Hepatocyte (in vitro differentiated cells): ENCODE measurements at regions not wholly inside any gene's neighbourhood (a gene's known extent, or its start where the extent isn't known, plus 50 kb on each side); places are given as distances from the start of the nearest gene placed in this dataset. TPM values are rescaled to one million over a fixed set of nuclear protein-coding genes. Genes with fewer than 3 reads are reported as not detected.

Source experiments
- DNase-seq: peaks from one replicate; pipeline ENCODE4 v3.0.0-alpha.2; 2016; ENCODE audit warnings: low spot score
- H2AFZ ChIP-seq: fragments of 200-600 bp; sonication (generic); 2 replicates; pipeline ENCODE4 v1.6.0; 2016; ENCODE audit warnings: antibody characterized with exemption, mild to moderate bottlenecking
- H3K27ac ChIP-seq: fragments of 200-600 bp; sonication (generic); 2 replicates; pipeline ENCODE4 v1.5.1; 2016; ENCODE audit warnings: mild to moderate bottlenecking
- H3K27me3 ChIP-seq: fragments of 200-600 bp; sonication (generic); 2 replicates; pipeline ENCODE4 v1.6.1; 2016
- H3K36me3 ChIP-seq: fragments of 200-600 bp; sonication (generic); replicated peaks from 2 replicates; pipeline ENCODE4 v1.5.1; 2016; ENCODE audit warnings: low read depth; ENCODE audit not compliant: insufficient read depth
- H3K4me1 ChIP-seq: fragments of 200-600 bp; sonication (generic); 2 replicates; pipeline ENCODE4 v1.5.1; 2016; ENCODE audit warnings: mild to moderate bottlenecking, moderate library complexity; ENCODE audit not compliant: insufficient read depth
- H3K4me2 ChIP-seq: fragments of 200-600 bp; sonication (generic); 2 replicates; pipeline ENCODE4 v1.6.0; 2016
- H3K4me3 ChIP-seq: fragments of 200-600 bp; sonication (generic); 2 replicates; pipeline ENCODE4 v1.5.1; 2016; ENCODE audit warnings: mild to moderate bottlenecking
- H3K79me2 ChIP-seq: fragments of 200-600 bp; sonication (generic); 2 replicates; pipeline ENCODE4 v1.6.0; 2017; ENCODE audit warnings: mild to moderate bottlenecking
- H3K9me2 ChIP-seq: fragments of 200-600 bp; sonication (generic); replicated peaks from 2 replicates; pipeline ENCODE4 v1.6.0; 2017; ENCODE audit warnings: mild to moderate bottlenecking; ENCODE audit not compliant: insufficient read depth
- H3K9me3 ChIP-seq: fragments of 200-600 bp; sonication (generic); 2 replicates; pipeline ENCODE4 v1.5.1; 2016; ENCODE audit warnings: low read depth, mild to moderate bottlenecking
- H4K20me1 ChIP-seq: fragments of 200-600 bp; sonication (generic); 2 replicates; pipeline ENCODE4 v1.6.0; 2016; ENCODE audit warnings: mild to moderate bottlenecking; ENCODE audit not compliant: insufficient read depth, poor library complexity, severe bottlenecking
- EZH2 ChIP-seq: fragments of 200-600 bp; sonication (generic); IDR thresholded peaks from 2 replicates; pipeline ENCODE4 v1.6.1; 2016; ENCODE audit warnings: antibody characterized with exemption, mild to moderate bottlenecking, borderline replicate concordance
- EZH2phosphoT487 ChIP-seq: fragments of 200-600 bp; sonication (generic); IDR thresholded peaks from one replicate; pipeline ENCODE4 v1.6.1; 2018; ENCODE audit warnings: antibody characterized with exemption, mild to moderate bottlenecking, low read depth, moderate library complexity; ENCODE audit not compliant: unreplicated experiment, severe bottlenecking
- WGBS: methylation state at CpG from one replicate; pipeline ENCODE4 v1.1.6; 2016; ENCODE audit warnings: low lambda C conversion rate; ENCODE audit errors: missing lambda C conversion rate; 5-methylcytosine and 5-hydroxymethylcytosine counted together
- small RNA-seq: library from RNA; depleted of rRNA; stranded (forward); fragments of <200 nt; gene quantifications from one replicate; pipeline ENCODE3, GENCODE V24; 2014
- TF ChIP-seq, protein P1 (sequence below): fragments of 200-600 bp; sonication (generic); IDR thresholded peaks from 2 replicates; pipeline ENCODE4 v1.5.1; 2016; ENCODE audit warnings: antibody characterized with exemption, mild to moderate bottlenecking; ENCODE audit not compliant: poor library complexity

DNA sequence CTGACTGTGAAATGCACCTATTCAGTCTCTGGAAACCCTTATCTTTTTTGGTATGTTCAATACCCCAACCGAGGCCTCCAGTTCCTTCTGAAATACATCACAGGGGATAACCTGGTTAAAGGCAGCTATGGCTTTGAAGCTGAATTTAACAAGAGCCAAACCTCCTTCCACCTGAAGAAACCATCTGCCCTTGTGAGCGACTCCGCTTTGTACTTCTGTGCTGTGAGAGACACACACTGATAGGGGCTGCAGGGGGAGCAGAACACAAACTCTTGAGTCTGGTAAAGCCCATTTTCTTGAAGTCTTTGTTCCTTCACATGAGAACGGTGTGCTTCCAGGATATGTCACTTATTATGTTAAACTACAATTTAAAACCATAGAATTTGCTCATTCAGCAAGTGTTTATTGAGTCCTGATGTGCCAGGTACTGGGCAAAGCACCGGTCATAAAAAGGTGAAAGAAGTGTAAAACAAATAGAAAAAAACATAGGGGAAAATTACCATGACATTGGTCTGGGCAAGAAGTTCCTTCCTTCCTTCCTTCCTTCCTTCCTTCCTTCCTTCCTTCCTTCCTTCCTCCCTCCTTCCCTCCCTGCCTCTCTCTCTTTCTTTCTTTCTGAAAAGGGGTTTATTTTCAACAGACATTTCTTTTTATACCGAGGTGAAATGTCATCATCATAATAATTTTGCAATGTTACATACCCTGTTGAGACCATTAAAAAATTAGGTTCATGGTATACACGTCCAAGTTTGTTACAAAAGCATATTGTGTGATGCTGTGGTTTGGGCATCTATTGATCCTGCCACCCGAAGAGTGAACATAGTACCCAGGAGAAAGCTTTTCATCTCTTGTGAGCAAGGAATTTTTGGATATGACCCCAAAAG lies 50.7 kb upstream of the OR4E1 start:
- Histone ChIP-seq H3K4me1 (no peaks in the 10 kb centered on the region), H3K9me3 (no peaks in the 10 kb centered on the region), H3K4me2 (no peak overlapping the region), H3K27me3 (no peaks in the 10 kb centered on the region), H3K4me3 (no peak overlapping the region), H4K20me1 (no peaks in the 10 kb centered on the region), H2AFZ (no peak overlapping the region), H3K36me3 (no peaks in the 10 kb centered on the region), H3K79me2 (no peaks in the 10 kb centered on the region), H3K27ac (no peak overlapping the region), H3K9me2 (no peaks in the 10 kb centered on the region)
- 73% methylated on average over 8 of the region's 8 CpGs for WGBS
- no peak for DNase-seq
- TF ChIP-seq, protein P1, sequence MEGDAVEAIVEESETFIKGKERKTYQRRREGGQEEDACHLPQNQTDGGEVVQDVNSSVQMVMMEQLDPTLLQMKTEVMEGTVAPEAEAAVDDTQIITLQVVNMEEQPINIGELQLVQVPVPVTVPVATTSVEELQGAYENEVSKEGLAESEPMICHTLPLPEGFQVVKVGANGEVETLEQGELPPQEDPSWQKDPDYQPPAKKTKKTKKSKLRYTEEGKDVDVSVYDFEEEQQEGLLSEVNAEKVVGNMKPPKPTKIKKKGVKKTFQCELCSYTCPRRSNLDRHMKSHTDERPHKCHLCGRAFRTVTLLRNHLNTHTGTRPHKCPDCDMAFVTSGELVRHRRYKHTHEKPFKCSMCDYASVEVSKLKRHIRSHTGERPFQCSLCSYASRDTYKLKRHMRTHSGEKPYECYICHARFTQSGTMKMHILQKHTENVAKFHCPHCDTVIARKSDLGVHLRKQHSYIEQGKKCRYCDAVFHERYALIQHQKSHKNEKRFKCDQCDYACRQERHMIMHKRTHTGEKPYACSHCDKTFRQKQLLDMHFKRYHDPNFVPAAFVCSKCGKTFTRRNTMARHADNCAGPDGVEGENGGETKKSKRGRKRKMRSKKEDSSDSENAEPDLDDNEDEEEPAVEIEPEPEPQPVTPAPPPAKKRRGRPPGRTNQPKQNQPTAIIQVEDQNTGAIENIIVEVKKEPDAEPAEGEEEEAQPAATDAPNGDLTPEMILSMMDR = no peak
- TF ChIP-seq EZH2phosphoT487 = no peak
- no peak for TF ChIP-seq EZH2

DNA sequence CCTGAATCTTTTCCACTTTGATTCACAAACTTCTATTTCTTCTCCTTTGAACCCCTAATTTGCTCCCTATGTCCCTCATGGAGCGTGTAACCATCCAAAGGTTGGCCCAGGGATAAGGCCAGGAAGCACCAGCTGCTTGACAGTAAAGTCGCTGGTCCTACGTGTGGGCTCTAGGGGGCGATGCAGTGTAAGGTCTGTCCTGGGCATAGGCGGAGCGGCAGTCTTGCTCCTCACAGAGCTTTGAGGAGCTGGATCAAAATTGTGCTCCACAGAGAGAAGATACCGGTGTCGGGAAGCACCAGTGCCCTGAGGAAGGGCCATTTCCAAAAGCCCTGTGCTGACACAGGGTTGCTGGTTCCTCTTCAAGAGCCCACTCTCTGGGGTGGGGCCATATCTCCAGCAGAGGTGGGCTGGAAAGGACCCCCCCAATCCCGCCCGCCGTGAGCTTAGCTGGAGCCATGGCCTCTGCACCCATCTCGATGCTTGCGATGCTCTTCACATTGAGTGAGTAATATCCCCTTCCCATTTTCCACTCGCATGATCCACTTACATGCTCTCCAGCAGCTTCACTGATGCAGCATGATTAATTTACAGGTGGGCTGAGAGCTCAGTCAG lies 49.9 kb upstream of the OR4E1 start:
- TF ChIP-seq EZH2 = no peak
- TF ChIP-seq, protein P1 = peak; percentile 15
- TF ChIP-seq EZH2phosphoT487 = no peak
- H3K4me1 ChIP-seq = no peaks in the 10 kb centered on the region
- H4K20me1 ChIP-seq = no peaks in the 10 kb centered on the region
- no peak overlapping the region for H2AFZ ChIP-seq
- H3K9me3 ChIP-seq = no peaks in the 10 kb centered on the region
- no peaks in the 10 kb centered on the region for H3K36me3 ChIP-seq
- 57% methylated on average over 14 of the region's 14 CpGs for WGBS
- no peaks in the 10 kb centered on the region for H3K79me2 ChIP-seq
- no peak overlapping the region for H3K4me3 ChIP-seq
- no peaks in the 10 kb centered on the region for H3K9me2 ChIP-seq
- no peaks in the 10 kb centered on the region for H3K27me3 ChIP-seq
- peak; percentile 34 for DNase-seq
- no peak overlapping the region for H3K4me2 ChIP-seq
- H3K27ac ChIP-seq = no peak overlapping the region

Small RNA genes in the stretch of these regions (small RNA-seq; reads per million reads assigned to genes)
- gene AC245505.1 (not detected), gene TRAJ30 (not detected), gene TRAJ31 (not detected), gene TRAJ32 (not detected), gene TRAJ33 (not detected), gene TRAJ34 (not detected), gene TRAJ35 (not detected), gene TRAJ36 (not detected), gene TRAJ37 (not detected), gene TRAJ38 (not detected), gene TRAJ39 (not detected), gene TRAJ40 (not detected), gene TRAJ41 (not detected), gene TRAJ42 (not detected), gene TRAJ43 (not detected), gene TRAJ44 (not detected), gene TRAJ45 (not detected), gene TRAJ46 (not detected), gene TRAJ47 (not detected), gene TRAJ48 (not detected), gene TRAJ49 (not detected), gene TRAJ50 (not detected), gene TRAJ51 (not detected), gene TRAJ52 (not detected), gene TRAJ53 (not detected), gene TRAJ54 (not detected), gene TRAJ55 (not detected), gene TRAJ56 (not detected), gene TRAJ57 (not detected), gene TRAJ58 (not detected), gene TRAJ59 (not detected), gene TRAJ60 (not detected), gene TRAJ61 (not detected), gene TRAV15 (not detected), gene TRDD1 (not detected), gene TRDD2 (not detected), gene TRDD3 (not detected), gene TRDJ1 (not detected), gene TRDJ2 (not detected), gene TRDJ3 (not detected), gene TRDJ4 (not detected), gene TRDV1 (not detected)
